DND-41 (cell line): ENCODE measurements at regions not wholly inside any gene's neighbourhood (a gene's known extent, or its start where the extent isn't known, plus 50 kb on each side); places are given as distances from the start of the nearest gene placed in this dataset.

Experiments
- EZH2 ChIP-seq: IDR thresholded peaks from 3 replicates; pipeline ENCODE4 v1.6.1; 2012; ENCODE audit warnings: borderline replicate concordance, low read depth, mild to moderate bottlenecking, moderate library complexity, low read length, inconsistent platforms; ENCODE audit not compliant: severe bottlenecking
- TF ChIP-seq, protein P1 (sequence below): IDR thresholded peaks from 2 replicates; pipeline ENCODE4 v1.5.1; 2012; ENCODE audit warnings: borderline replicate concordance, low read length, moderate library complexity, mild to moderate bottlenecking; ENCODE audit not compliant: poor library complexity, severe bottlenecking; ENCODE audit errors: extremely low read depth

DNA sequence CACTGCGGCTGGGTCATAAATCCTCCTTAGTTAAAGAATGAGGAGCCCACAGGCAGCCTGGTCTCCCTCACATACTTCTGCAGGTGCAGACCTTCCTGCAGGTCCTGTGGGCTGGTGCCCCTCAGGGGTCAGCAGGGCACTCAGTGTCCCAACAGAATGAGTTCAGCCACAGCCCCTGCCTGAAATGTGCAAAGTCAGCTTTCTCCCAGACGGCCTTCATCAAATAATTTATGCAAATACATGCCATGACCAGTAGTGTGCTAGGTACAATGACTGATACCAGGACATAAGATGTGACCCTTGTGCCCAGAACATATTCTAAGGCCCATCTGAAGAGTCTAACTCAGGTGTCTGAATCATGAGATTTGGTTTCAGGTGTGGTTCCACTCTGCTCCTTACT lies 703.4 kb downstream of the TBC1D22A start:
- TF ChIP-seq, protein P1, sequence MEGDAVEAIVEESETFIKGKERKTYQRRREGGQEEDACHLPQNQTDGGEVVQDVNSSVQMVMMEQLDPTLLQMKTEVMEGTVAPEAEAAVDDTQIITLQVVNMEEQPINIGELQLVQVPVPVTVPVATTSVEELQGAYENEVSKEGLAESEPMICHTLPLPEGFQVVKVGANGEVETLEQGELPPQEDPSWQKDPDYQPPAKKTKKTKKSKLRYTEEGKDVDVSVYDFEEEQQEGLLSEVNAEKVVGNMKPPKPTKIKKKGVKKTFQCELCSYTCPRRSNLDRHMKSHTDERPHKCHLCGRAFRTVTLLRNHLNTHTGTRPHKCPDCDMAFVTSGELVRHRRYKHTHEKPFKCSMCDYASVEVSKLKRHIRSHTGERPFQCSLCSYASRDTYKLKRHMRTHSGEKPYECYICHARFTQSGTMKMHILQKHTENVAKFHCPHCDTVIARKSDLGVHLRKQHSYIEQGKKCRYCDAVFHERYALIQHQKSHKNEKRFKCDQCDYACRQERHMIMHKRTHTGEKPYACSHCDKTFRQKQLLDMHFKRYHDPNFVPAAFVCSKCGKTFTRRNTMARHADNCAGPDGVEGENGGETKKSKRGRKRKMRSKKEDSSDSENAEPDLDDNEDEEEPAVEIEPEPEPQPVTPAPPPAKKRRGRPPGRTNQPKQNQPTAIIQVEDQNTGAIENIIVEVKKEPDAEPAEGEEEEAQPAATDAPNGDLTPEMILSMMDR: no peak
- TF ChIP-seq EZH2: no peak
